GM12875 (cell line): ENCODE measurements at regions not wholly inside any gene's neighbourhood (a gene's known extent, or its start where the extent isn't known, plus 50 kb on each side); places are given as distances from the start of the nearest gene placed in this dataset.

ENCODE experiments used
- H3K4me3 ChIP-seq: one replicate; pipeline ENCODE4 v1.5.1; 2011; ENCODE audit warnings: low read depth, low read length, control low read depth
- CTCF ChIP-seq: IDR thresholded peaks from 2 replicates; pipeline ENCODE4 v1.5.1; 2011; ENCODE audit warnings: low read depth, mild to moderate bottlenecking, control low read depth, inconsistent platforms, low read length, moderate library complexity, borderline replicate concordance; ENCODE audit not compliant: insufficient read depth

- TF ChIP-seq CTCF = no peak
- no peak overlapping the region for H3K4me3 ChIP-seq
These were observed 185.9 kb downstream of the RAB11FIP2 start for GRCh38 chr10:117860823-117861222.

GRCh38 chr10:117861329-117861728 is 185.4 kb downstream of the RAB11FIP2 start:
- TF ChIP-seq CTCF = no peak
- no peak overlapping the region for H3K4me3 ChIP-seq

GRCh38 chr10:117863771-117864170 is 183.0 kb downstream of the RAB11FIP2 start:
- TF ChIP-seq CTCF = no peak
- no peak overlapping the region for H3K4me3 ChIP-seq

GRCh38 chr10:117865945-117866344 is 180.8 kb downstream of the RAB11FIP2 start:
- TF ChIP-seq CTCF = no peak
- no peak overlapping the region for H3K4me3 ChIP-seq

GRCh38 chr10:117868151-117868550 is 178.6 kb downstream of the RAB11FIP2 start:
- H3K4me3 ChIP-seq = no peak overlapping the region
- no peak for TF ChIP-seq CTCF

GRCh38 chr10:117875793-117876192 is 170.9 kb downstream of the RAB11FIP2 start:
- no peak overlapping the region for H3K4me3 ChIP-seq
- no peak for TF ChIP-seq CTCF

GRCh38 chr10:117876210-117876609 is 170.5 kb downstream of the RAB11FIP2 start:
- no peak overlapping the region for H3K4me3 ChIP-seq
- no peak for TF ChIP-seq CTCF
